OCI-LY3 (cell line): ENCODE measurements at regions not wholly inside any gene's neighbourhood (a gene's known extent, or its start where the extent isn't known, plus 50 kb on each side); places are given as distances from the start of the nearest gene placed in this dataset.

Source experiments
- H2AFZ ChIP-seq: fragments of 200-600, 300-600 bp; shearing (Covaris generic); 2 replicates; pipeline ENCODE4 v1.6.0; 2014; ENCODE audit warnings: antibody characterized with exemption, low read depth, low read length
- H3K27ac ChIP-seq: fragments of 200-600, 300-600 bp; sonication (generic); 2 replicates; pipeline ENCODE4 v1.5.1; 2014; ENCODE audit warnings: mild to moderate bottlenecking, low read length, moderate library complexity, mixed read lengths
- H3K27me3 ChIP-seq: fragments of 200-600, 300-600 bp; sonication (generic); 2 replicates; pipeline ENCODE4 v1.6.1; 2014; ENCODE audit warnings: low read depth, low read length, mixed read lengths
- H3K36me3 ChIP-seq: fragments of 200-600, 300-600 bp; sonication (generic); replicated peaks from 2 replicates; pipeline ENCODE3; 2014; ENCODE audit warnings: low read depth, low read length, mixed read lengths
- H3K4me1 ChIP-seq: fragments of 300-600, 200-600 bp; sonication (generic); 2 replicates; pipeline ENCODE4 v1.6.1; 2014; ENCODE audit warnings: low read length, mixed read lengths
- H3K4me2 ChIP-seq: fragments of 200-600, 300-600 bp; sonication (generic); 2 replicates; pipeline ENCODE4 v1.6.1; 2014; ENCODE audit warnings: low read length, mixed read lengths
- H3K4me3 ChIP-seq: fragments of 300-600, 200-600 bp; sonication (generic); 2 replicates; pipeline ENCODE4 v1.5.1; 2014; ENCODE audit warnings: antibody characterized with exemption, mild to moderate bottlenecking, low read length, moderate library complexity
- H3K79me2 ChIP-seq: fragments of 300-600, 200-600 bp; shearing (Covaris generic); 2 replicates; pipeline ENCODE4 v1.6.1; 2014; ENCODE audit warnings: mild to moderate bottlenecking, low read length, mixed read lengths
- H3K9ac ChIP-seq: fragments of 300-600, 200-600 bp; shearing (Covaris generic); 2 replicates; pipeline ENCODE4 v1.6.0; 2014; ENCODE audit warnings: mild to moderate bottlenecking, low read length, moderate library complexity
- H3K9me3 ChIP-seq: fragments of 200-600, 300-600 bp; shearing (Covaris generic); 2 replicates; pipeline ENCODE4 v1.6.1; 2014; ENCODE audit warnings: low read length, mixed read lengths; ENCODE audit not compliant: insufficient read depth
- H4K20me1 ChIP-seq: fragments of 200-600, 300-600 bp; sonication (generic); 2 replicates; pipeline ENCODE4 v1.6.1; 2016; ENCODE audit warnings: low read length, mixed read lengths; ENCODE audit not compliant: insufficient read depth
- CTCF ChIP-seq: fragments of 200-600, 300-600 bp; sonication (generic); IDR thresholded peaks from 2 replicates; pipeline ENCODE4 v1.5.1; 2014; ENCODE audit warnings: antibody characterized with exemption, low read length, low read depth
- EZH2phosphoT487 ChIP-seq: fragments of 200-600 bp; shearing (Covaris generic); IDR thresholded peaks from 2 replicates; pipeline ENCODE4 v1.6.1; 2018; ENCODE audit warnings: antibody characterized with exemption, mixed run types, low read depth

GRCh38 chr11:28702871-28703270 is 594.7 kb downstream of the METTL15 start:
- Histone ChIP-seq H2AFZ (no peak overlapping the region), H3K27me3 (no peaks in the 10 kb centered on the region), H4K20me1 (no peaks in the 10 kb centered on the region), H3K9ac (no peak overlapping the region), H3K79me2 (no peaks in the 10 kb centered on the region), H3K4me3 (no peak overlapping the region), H3K27ac (no peak overlapping the region), H3K4me2 (no peak overlapping the region), H3K36me3 (no peaks in the 10 kb centered on the region), H3K9me3 (no peaks in the 10 kb centered on the region), H3K4me1 (peaks cover 10% of the 10 kb centered on the region)
- no peak for TF ChIP-seq EZH2phosphoT487
- no peak for TF ChIP-seq CTCF

- no peak overlapping the region for H3K27ac ChIP-seq
- no peaks in the 10 kb centered on the region for H3K27me3 ChIP-seq
- H3K4me1 ChIP-seq = peaks cover 10% of the 10 kb centered on the region
- TF ChIP-seq EZH2phosphoT487 (no peak), CTCF (no peak)
- H3K9ac ChIP-seq = no peak overlapping the region
- H3K4me2 ChIP-seq = no peak overlapping the region
- H3K36me3 ChIP-seq = no peaks in the 10 kb centered on the region
- H3K4me3 ChIP-seq = no peak overlapping the region
- no peak overlapping the region for H2AFZ ChIP-seq
- no peaks in the 10 kb centered on the region for H3K79me2 ChIP-seq
- no peaks in the 10 kb centered on the region for H3K9me3 ChIP-seq
- no peaks in the 10 kb centered on the region for H4K20me1 ChIP-seq
These were observed 594.2 kb downstream of the METTL15 start for GRCh38 chr11:28702450-28702790.

- H3K4me3 ChIP-seq = no peak overlapping the region
- no peak overlapping the region for H3K27ac ChIP-seq
- H3K9me3 ChIP-seq = no peaks in the 10 kb centered on the region
- H3K36me3 ChIP-seq = no peaks in the 10 kb centered on the region
- H3K79me2 ChIP-seq = no peaks in the 10 kb centered on the region
- H3K4me1 ChIP-seq = peaks cover 10% of the 10 kb centered on the region
- H3K27me3 ChIP-seq = no peaks in the 10 kb centered on the region
- H2AFZ ChIP-seq = no peak overlapping the region
- no peak overlapping the region for H3K4me2 ChIP-seq
- H3K9ac ChIP-seq = no peak overlapping the region
- TF ChIP-seq CTCF = no peak
- TF ChIP-seq EZH2phosphoT487 = no peak
- no peaks in the 10 kb centered on the region for H4K20me1 ChIP-seq
These were observed 593.7 kb downstream of the METTL15 start for GRCh38 chr11:28701760-28702449.

GRCh38 chr11:28699701-28700100 is 591.5 kb downstream of the METTL15 start:
- Histone ChIP-seq H3K27ac (no peak overlapping the region), H3K4me1 (peaks cover 14% of the 10 kb centered on the region), H2AFZ (peak overlapping the region; percentile 75), H3K36me3 (no peaks in the 10 kb centered on the region), H3K4me2 (no peak overlapping the region), H3K4me3 (no peak overlapping the region), H4K20me1 (no peaks in the 10 kb centered on the region), H3K79me2 (no peaks in the 10 kb centered on the region), H3K27me3 (no peaks in the 10 kb centered on the region), H3K9ac (no peak overlapping the region), H3K9me3 (no peaks in the 10 kb centered on the region)
- TF ChIP-seq CTCF (no peak), EZH2phosphoT487 (no peak)
